Testis (tissue), 2 donors: ENCODE measurements at regions not wholly inside any gene's neighbourhood (a gene's known extent, or its start where the extent isn't known, plus 50 kb on each side); places are given as distances from the start of the nearest gene placed in this dataset.

Source experiments
- DNase-seq: peaks from one replicate; pipeline ENCODE4 v3.0.0-alpha.2; 2019
- H3K27ac ChIP-seq, 2 donors: fragments of 200-600 bp; sonication (generic); one replicate each; pipeline ENCODE4 v1.5.1; 2019
- H3K27me3 ChIP-seq: fragments of 200-600 bp; sonication (generic); one replicate; pipeline ENCODE4 v1.5.1; 2019
- H3K36me3 ChIP-seq: fragments of 200-600 bp; sonication (generic); one replicate; pipeline ENCODE4 v1.5.1; 2017; ENCODE audit warnings: low read depth; ENCODE audit errors: missing control alignments
- H3K4me1 ChIP-seq: fragments of 200-600 bp; sonication (generic); one replicate; pipeline ENCODE4 v1.5.1; 2019
- H3K4me3 ChIP-seq, 2 donors: fragments of 200-600 bp; sonication (generic); one replicate each; pipeline ENCODE4 v1.5.1; 2017 to 2019
- H3K9me3 ChIP-seq: fragments of 200-600 bp; sonication (generic); one replicate; pipeline ENCODE4 v1.5.1; 2017
- CTCF ChIP-seq, 3 experiments: fragments of 450-650 bp in 2 of 3; fragments of 200-600 bp in 1 of 3; sonication (generic) in 1 of 3; IDR thresholded peaks; one replicate each; pipeline ENCODE4 v1.5.1; 2016 to 2019; ENCODE audit warnings: antibody characterized with exemption in 3 of 3, mild to moderate bottlenecking in 2 of 3, moderate library complexity in 1 of 3
- POLR2A ChIP-seq: fragments of 450-650 bp; IDR thresholded peaks from one replicate; pipeline ENCODE4 v1.6.1; 2017; ENCODE audit warnings: antibody characterized with exemption, mild to moderate bottlenecking, moderate library complexity
- WGBS, 2 donors: methylation state at CpG; one replicate each; pipeline ENCODE4 v1.1.5; 2018; 5-methylcytosine and 5-hydroxymethylcytosine counted together
- intact Hi-C: fragments of 100-400 bp; cut with DNase I; formaldehyde crosslinking; loops from one replicate; pipeline ENCODE4 v1.15.1; 2023; ENCODE audit warnings: low total_unique reads

GRCh38 chr13:20351281-20352022 lies 119.3 kb upstream of the GJB6 start:
- H3K4me1 ChIP-seq: no peaks in the 10 kb centered on the region
- 87 to 88% methylated on average over 6 of the region's 6 CpGs for WGBS, 2 donors
- no peaks in the 10 kb centered on the region for H3K27me3 ChIP-seq
- no peak for DNase-seq
- no peak overlapping the region for H3K4me3 ChIP-seq
- no peak for TF ChIP-seq CTCF (IDR thresholded peaks at IDR 0.05)
- no peak for TF ChIP-seq POLR2A
- H3K27ac ChIP-seq: no peak overlapping the region
- no peaks in the 10 kb centered on the region for H3K9me3 ChIP-seq
- intact Hi-C loops: no loop called here
- no peaks in the 10 kb centered on the region for H3K36me3 ChIP-seq

- Histone ChIP-seq H3K27me3 (no peaks in the 10 kb centered on the region), H3K4me1 (no peaks in the 10 kb centered on the region), H3K36me3 (no peaks in the 10 kb centered on the region), H3K9me3 (no peaks in the 10 kb centered on the region), H3K27ac (no peak overlapping the region), H3K4me3 (no peak overlapping the region)
- intact Hi-C loops: no loop called here
- DNase-seq: no peak
- TF ChIP-seq POLR2A: no peak
- TF ChIP-seq CTCF (IDR thresholded peaks at IDR 0.05): no peak
- 83 to 87% methylated on average over 5 to 6 of the region's 6 CpGs for WGBS, 2 donors
Measured at GRCh38 chr13:20350819-20351218, 118.7 kb upstream of the GJB6 start.

GRCh38 chr13:20350382-20350763 lies 118.3 kb upstream of the GJB6 start:
- no peak for TF ChIP-seq CTCF (IDR thresholded peaks at IDR 0.05)
- TF ChIP-seq POLR2A: no peak
- H3K36me3 ChIP-seq: no peaks in the 10 kb centered on the region
- H3K9me3 ChIP-seq: no peaks in the 10 kb centered on the region
- H3K4me1 ChIP-seq: no peaks in the 10 kb centered on the region
- 87 to 95% methylated on average over 3 of the region's 3 CpGs for WGBS, 2 donors
- no peak overlapping the region for H3K27ac ChIP-seq
- no peak for DNase-seq
- intact Hi-C loops: no loop called here
- no peaks in the 10 kb centered on the region for H3K27me3 ChIP-seq
- H3K4me3 ChIP-seq: no peak overlapping the region

DNA sequence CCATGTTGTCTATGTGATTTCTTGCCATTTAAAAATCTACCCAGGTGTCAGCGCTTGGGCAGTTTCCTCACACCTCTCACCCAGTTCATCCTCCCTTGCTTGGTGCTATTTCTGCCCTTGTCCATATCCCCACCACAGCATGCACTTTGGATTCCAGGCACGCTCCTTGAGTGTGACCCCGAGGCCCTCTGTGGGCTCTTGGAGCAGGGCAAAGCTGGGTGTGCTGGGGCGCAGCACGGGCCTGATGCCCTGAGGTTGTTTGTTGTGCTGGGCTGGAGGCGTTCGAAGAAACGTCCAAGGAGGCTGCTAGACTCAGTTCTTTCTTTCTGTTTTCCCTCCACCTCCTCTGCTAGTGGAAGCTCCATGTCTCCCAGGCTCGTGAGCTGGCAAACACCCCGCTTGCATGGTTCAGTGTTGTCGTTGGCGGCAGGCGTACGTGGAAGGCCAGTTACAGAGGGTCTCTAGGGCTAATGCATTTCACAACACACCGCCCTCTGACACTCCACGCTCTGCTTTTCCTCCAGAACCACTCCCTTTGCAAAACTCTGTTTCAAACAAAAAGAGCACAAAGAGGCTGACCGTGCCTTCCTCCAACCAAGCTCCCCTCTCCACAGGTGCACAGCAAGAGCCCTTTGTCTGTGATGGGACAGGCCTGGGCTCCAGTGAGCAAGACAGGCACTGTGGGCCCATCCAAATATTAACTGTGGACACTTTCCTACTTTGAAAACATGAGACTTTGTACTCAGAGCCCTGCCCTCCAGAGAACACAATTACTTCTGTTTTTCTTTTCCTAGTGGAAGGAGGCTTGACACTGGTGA lies 117.7 kb upstream of the GJB6 start:
- no peak for DNase-seq
- H3K36me3 ChIP-seq: no peaks in the 10 kb centered on the region
- H3K4me1 ChIP-seq: no peaks in the 10 kb centered on the region
- intact Hi-C loops: no loop called here
- no peak for TF ChIP-seq CTCF (IDR thresholded peaks at IDR 0.05)
- no peak for TF ChIP-seq POLR2A
- H3K4me3 ChIP-seq: no peak overlapping the region
- no peaks in the 10 kb centered on the region for H3K27me3 ChIP-seq
- WGBS, 2 donors: 80% methylated on average over 17 of the region's 17 CpGs
- no peak overlapping the region for H3K27ac ChIP-seq
- H3K9me3 ChIP-seq: no peaks in the 10 kb centered on the region
